ENCODE measurements at regions not wholly inside any gene's neighbourhood (a gene's known extent, or its start where the extent isn't known, plus 50 kb on each side); places are given as distances from the start of the nearest gene placed in this dataset.

GRCh38 chr2:146235158-146235557 lies 1609.7 kb upstream of the ACVR2A start:
- 85 to 90% (median 89%) methylated on average over 3 of the region's 3 CpGs for WGBS, 3 donors

GRCh38 chr2:146229508-146230155 lies 1615.2 kb upstream of the ACVR2A start:
- H3K4me3 ChIP-seq, result no peak overlapping the region
- H3K27ac ChIP-seq, result no peak overlapping the region
- H3K4me1 ChIP-seq, result no peaks in the 10 kb centered on the region
- no peak for TF ChIP-seq CTCF (IDR thresholded peaks at IDR 0.05)
- DNase-seq, result no peak
- no peaks in the 10 kb centered on the region for H3K27me3 ChIP-seq (ENCODE audit: insufficient read depth in 3 of 3, low read length in 2 of 3)
- no peak for ATAC-seq
- WGBS, 3 donors, result 64 to 70% (median 69%) methylated on average over 4 of the region's 4 CpGs
- no peaks in the 10 kb centered on the region for H3K9me3 ChIP-seq
- H3K36me3 ChIP-seq (ENCODE audit: insufficient read depth in 1 of 2, low read depth in 1 of 2), result no peaks in the 10 kb centered on the region
- intact Hi-C loops (cut with DNase I), result no loop called here

More at GRCh38 chr2:146235158-146235557, 1609.7 kb upstream of the ACVR2A start:
- Histone ChIP-seq H3K9me3 (no peaks in the 10 kb centered on the region), H3K36me3 (ENCODE audit: insufficient read depth in 1 of 2, low read depth in 1 of 2) (no peaks in the 10 kb centered on the region), H3K4me1 (no peaks in the 10 kb centered on the region), H3K27me3 (ENCODE audit: insufficient read depth in 3 of 3, low read length in 2 of 3) (no peaks in the 10 kb centered on the region), H3K4me3 (no peak overlapping the region), H3K27ac (no peak overlapping the region)
- no peak for DNase-seq
- no peak for ATAC-seq
- TF ChIP-seq CTCF (IDR thresholded peaks at IDR 0.05), result no peak
- intact Hi-C loops (cut with DNase I), result no loop called here

GRCh38 chr2:146228466-146229058 lies 1616.3 kb upstream of the ACVR2A start:
- intact Hi-C loops (cut with DNase I), result no loop called here
- ATAC-seq (no peak), DNase-seq (no peak)
- WGBS, 3 donors, result 58 to 73% (median 59%) methylated on average over 4 of the region's 4 CpGs
- Histone ChIP-seq H3K4me3 (no peak overlapping the region), H3K4me1 (no peaks in the 10 kb centered on the region), H3K27me3 (ENCODE audit: insufficient read depth in 3 of 3, low read length in 2 of 3) (no peaks in the 10 kb centered on the region), H3K9me3 (no peaks in the 10 kb centered on the region), H3K27ac (no peak overlapping the region), H3K36me3 (ENCODE audit: insufficient read depth in 1 of 2, low read depth in 1 of 2) (no peaks in the 10 kb centered on the region)
- no peak for TF ChIP-seq CTCF (IDR thresholded peaks at IDR 0.05)

GRCh38 chr2:146228020-146228393 lies 1616.8 kb upstream of the ACVR2A start:
- Histone ChIP-seq H3K27ac (no peak overlapping the region), H3K4me3 (no peak overlapping the region), H3K36me3 (ENCODE audit: insufficient read depth in 1 of 2, low read depth in 1 of 2) (no peaks in the 10 kb centered on the region), H3K4me1 (no peaks in the 10 kb centered on the region), H3K9me3 (no peaks in the 10 kb centered on the region), H3K27me3 (ENCODE audit: insufficient read depth in 3 of 3, low read length in 2 of 3) (no peaks in the 10 kb centered on the region)
- ATAC-seq, result no peak
- intact Hi-C loops (cut with DNase I), result no loop called here
- DNase-seq, result no peak
- 74 to 82% (median 80%) methylated on average over 1 of the region's 1 CpG for WGBS, 3 donors
- no peak for TF ChIP-seq CTCF (IDR thresholded peaks at IDR 0.05)

All from psoas muscle (tissue), 7 donors.